ENCODE measurements at regions not wholly inside any gene's neighbourhood (a gene's known extent, or its start where the extent isn't known, plus 50 kb on each side); places are given as distances from the start of the nearest gene placed in this dataset.

- H3K9me3 ChIP-seq (ENCODE audit: control insufficient read depth in 5 of 5, low read length in 5 of 5) = no peaks in the 10 kb centered on the region
- no peaks in the 10 kb centered on the region for H3K36me3 ChIP-seq (ENCODE audit: control insufficient read depth in 5 of 5, insufficient read depth in 5 of 5, low read length in 5 of 5)
- no peaks in the 10 kb centered on the region for H3K27me3 ChIP-seq (ENCODE audit: control insufficient read depth in 5 of 5, insufficient read depth in 4 of 5, low read length in 5 of 5)
- H3K27ac ChIP-seq (ENCODE audit: low read depth, low read length) = no peak overlapping the region
- no peak overlapping the region for H3K4me3 ChIP-seq (ENCODE audit: low read depth in 1 of 5, low read length in 5 of 5)
- no peaks in the 10 kb centered on the region for H3K4me1 ChIP-seq (ENCODE audit: control insufficient read depth in 5 of 5, insufficient read depth in 5 of 5, low read length in 5 of 5)
- no peak overlapping the region for H3K9ac ChIP-seq (ENCODE audit: low read length in 5 of 5)
Measured at GRCh38 chrX:25537699-25538098, 521.9 kb upstream of the ARX start.

DNA sequence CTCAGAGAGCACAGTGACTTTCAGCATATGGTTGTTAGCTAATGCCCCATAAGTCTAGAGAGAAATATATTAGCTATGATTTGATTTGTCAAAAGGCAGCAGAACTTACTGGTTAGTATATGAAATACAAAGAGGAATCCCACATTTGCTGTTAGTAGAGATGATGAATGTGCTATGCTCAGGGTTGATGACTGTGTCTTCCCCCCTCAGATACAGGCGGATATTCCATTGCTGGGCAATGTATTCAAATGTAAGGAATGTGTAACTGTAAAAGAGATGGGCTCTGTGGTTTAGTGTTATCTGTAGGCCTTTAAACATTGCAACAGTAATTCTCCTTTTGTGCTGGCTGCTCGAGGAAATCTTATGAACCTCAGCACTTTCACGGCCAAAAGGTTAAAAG lies 528.9 kb upstream of the ARX start:
- no peaks in the 10 kb centered on the region for H3K4me1 ChIP-seq (ENCODE audit: control insufficient read depth in 5 of 5, insufficient read depth in 5 of 5, low read length in 5 of 5)
- no peak overlapping the region for H3K4me3 ChIP-seq (ENCODE audit: low read depth in 1 of 5, low read length in 5 of 5)
- no peaks in the 10 kb centered on the region for H3K9me3 ChIP-seq (ENCODE audit: control insufficient read depth in 5 of 5, low read length in 5 of 5)
- H3K9ac ChIP-seq (ENCODE audit: low read length in 5 of 5) = no peak overlapping the region
- H3K36me3 ChIP-seq (ENCODE audit: control insufficient read depth in 5 of 5, insufficient read depth in 5 of 5, low read length in 5 of 5) = no peaks in the 10 kb centered on the region
- H3K27ac ChIP-seq (ENCODE audit: low read depth, low read length) = no peak overlapping the region
- H3K27me3 ChIP-seq (ENCODE audit: control insufficient read depth in 5 of 5, insufficient read depth in 4 of 5, low read length in 5 of 5) = peaks cover 0 to 3% (median 0%) of the 10 kb centered on the region in 5 donors

GRCh38 chrX:25548811-25549210 lies 533.0 kb upstream of the ARX start:
- Histone ChIP-seq H3K27me3 (ENCODE audit: control insufficient read depth in 5 of 5, insufficient read depth in 4 of 5, low read length in 5 of 5) (peaks cover 0 to 3% (median 0%) of the 10 kb centered on the region in 5 donors), H3K4me1 (ENCODE audit: control insufficient read depth in 5 of 5, insufficient read depth in 5 of 5, low read length in 5 of 5) (no peaks in the 10 kb centered on the region), H3K4me3 (ENCODE audit: low read depth in 1 of 5, low read length in 5 of 5) (no peak overlapping the region), H3K36me3 (ENCODE audit: control insufficient read depth in 5 of 5, insufficient read depth in 5 of 5, low read length in 5 of 5) (no peaks in the 10 kb centered on the region), H3K9ac (ENCODE audit: low read length in 5 of 5) (no peak overlapping the region), H3K27ac (ENCODE audit: low read depth, low read length) (no peak overlapping the region), H3K9me3 (ENCODE audit: control insufficient read depth in 5 of 5, low read length in 5 of 5) (no peaks in the 10 kb centered on the region)

DNA sequence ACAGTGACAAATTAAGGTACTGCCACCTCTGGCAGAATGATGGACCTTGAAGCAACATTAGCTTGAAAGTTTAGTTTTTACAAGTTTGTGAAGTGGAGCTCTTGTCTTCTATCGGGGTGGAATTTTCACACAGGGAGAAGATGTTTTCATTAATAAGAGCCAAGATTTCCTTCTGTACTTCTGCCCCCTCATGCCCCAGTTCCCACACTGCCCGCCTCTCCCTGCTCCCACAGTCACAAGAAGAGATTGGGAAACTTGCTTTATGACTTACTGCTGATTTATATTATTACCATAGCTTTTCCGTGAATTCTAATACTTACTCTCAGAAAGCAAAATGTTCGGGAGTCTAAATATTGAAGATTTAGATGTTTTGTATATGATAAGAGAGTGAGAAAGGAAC lies 539.8 kb upstream of the ARX start:
- H3K27ac ChIP-seq (ENCODE audit: low read depth, low read length) = no peak overlapping the region
- H3K4me3 ChIP-seq (ENCODE audit: low read depth in 1 of 5, low read length in 5 of 5) = no peak overlapping the region
- H3K9ac ChIP-seq (ENCODE audit: low read length in 5 of 5) = no peak overlapping the region
- no peaks in the 10 kb centered on the region for H3K27me3 ChIP-seq (ENCODE audit: control insufficient read depth in 5 of 5, insufficient read depth in 4 of 5, low read length in 5 of 5)
- H3K4me1 ChIP-seq (ENCODE audit: control insufficient read depth in 5 of 5, insufficient read depth in 5 of 5, low read length in 5 of 5) = no peaks in the 10 kb centered on the region
- no peaks in the 10 kb centered on the region for H3K36me3 ChIP-seq (ENCODE audit: control insufficient read depth in 5 of 5, insufficient read depth in 5 of 5, low read length in 5 of 5)
- H3K9me3 ChIP-seq (ENCODE audit: control insufficient read depth in 5 of 5, low read length in 5 of 5) = peaks cover 0 to 2% (median 0%) of the 10 kb centered on the region in 5 donors

- Histone ChIP-seq H3K27me3 (ENCODE audit: control insufficient read depth in 5 of 5, insufficient read depth in 4 of 5, low read length in 5 of 5) (no peaks in the 10 kb centered on the region), H3K27ac (ENCODE audit: low read depth, low read length) (no peak overlapping the region), H3K9ac (ENCODE audit: low read length in 5 of 5) (no peak overlapping the region), H3K4me3 (ENCODE audit: low read depth in 1 of 5, low read length in 5 of 5) (no peak overlapping the region), H3K9me3 (ENCODE audit: control insufficient read depth in 5 of 5, low read length in 5 of 5) (peaks cover 0 to 2% (median 0%) of the 10 kb centered on the region in 5 donors), H3K36me3 (ENCODE audit: control insufficient read depth in 5 of 5, insufficient read depth in 5 of 5, low read length in 5 of 5) (no peaks in the 10 kb centered on the region), H3K4me1 (ENCODE audit: control insufficient read depth in 5 of 5, insufficient read depth in 5 of 5, low read length in 5 of 5) (no peaks in the 10 kb centered on the region)
Measured at GRCh38 chrX:25558137-25558536, 542.4 kb upstream of the ARX start.

GRCh38 chrX:25561190-25561589 lies 545.4 kb upstream of the ARX start:
- Histone ChIP-seq H3K27me3 (ENCODE audit: control insufficient read depth in 5 of 5, insufficient read depth in 4 of 5, low read length in 5 of 5) (no peaks in the 10 kb centered on the region), H3K4me3 (ENCODE audit: low read depth in 1 of 5, low read length in 5 of 5) (no peak overlapping the region), H3K9ac (ENCODE audit: low read length in 5 of 5) (no peak overlapping the region), H3K27ac (ENCODE audit: low read depth, low read length) (no peak overlapping the region), H3K4me1 (ENCODE audit: control insufficient read depth in 5 of 5, insufficient read depth in 5 of 5, low read length in 5 of 5) (no peaks in the 10 kb centered on the region), H3K36me3 (ENCODE audit: control insufficient read depth in 5 of 5, insufficient read depth in 5 of 5, low read length in 5 of 5) (no peaks in the 10 kb centered on the region), H3K9me3 (ENCODE audit: control insufficient read depth in 5 of 5, low read length in 5 of 5) (peaks cover 0 to 2% (median 0%) of the 10 kb centered on the region in 5 donors)

GRCh38 chrX:25573631-25574030 lies 557.9 kb upstream of the ARX start:
- H3K27me3 ChIP-seq (ENCODE audit: control insufficient read depth in 5 of 5, insufficient read depth in 4 of 5, low read length in 5 of 5) = no peaks in the 10 kb centered on the region
- no peak overlapping the region for H3K4me3 ChIP-seq (ENCODE audit: low read depth in 1 of 5, low read length in 5 of 5)
- H3K27ac ChIP-seq (ENCODE audit: low read depth, low read length) = no peak overlapping the region
- no peak overlapping the region for H3K9ac ChIP-seq (ENCODE audit: low read length in 5 of 5)
- no peaks in the 10 kb centered on the region for H3K36me3 ChIP-seq (ENCODE audit: control insufficient read depth in 5 of 5, insufficient read depth in 5 of 5, low read length in 5 of 5)
- H3K9me3 ChIP-seq (ENCODE audit: control insufficient read depth in 5 of 5, low read length in 5 of 5) = peaks cover 0 to 2% (median 0%) of the 10 kb centered on the region in 5 donors
- no peaks in the 10 kb centered on the region for H3K4me1 ChIP-seq (ENCODE audit: control insufficient read depth in 5 of 5, insufficient read depth in 5 of 5, low read length in 5 of 5)

GRCh38 chrX:25596921-25597320 lies 541.2 kb upstream of the MAGEB18 start:
- Histone ChIP-seq H3K27me3 (ENCODE audit: control insufficient read depth in 5 of 5, insufficient read depth in 4 of 5, low read length in 5 of 5) (peaks cover 0 to 7% (median 0%) of the 10 kb centered on the region in 5 donors), H3K4me1 (ENCODE audit: control insufficient read depth in 5 of 5, insufficient read depth in 5 of 5, low read length in 5 of 5) (no peaks in the 10 kb centered on the region), H3K9ac (ENCODE audit: low read length in 5 of 5) (no peak overlapping the region), H3K27ac (ENCODE audit: low read depth, low read length) (no peak overlapping the region), H3K4me3 (ENCODE audit: low read depth in 1 of 5, low read length in 5 of 5) (no peak overlapping the region), H3K36me3 (ENCODE audit: control insufficient read depth in 5 of 5, insufficient read depth in 5 of 5, low read length in 5 of 5) (no peaks in the 10 kb centered on the region), H3K9me3 (ENCODE audit: control insufficient read depth in 5 of 5, low read length in 5 of 5) (peaks cover 0 to 2% (median 0%) of the 10 kb centered on the region in 5 donors)

GRCh38 chrX:25597551-25597950 lies 540.6 kb upstream of the MAGEB18 start:
- H3K36me3 ChIP-seq (ENCODE audit: control insufficient read depth in 5 of 5, insufficient read depth in 5 of 5, low read length in 5 of 5) = no peaks in the 10 kb centered on the region
- H3K27ac ChIP-seq (ENCODE audit: low read depth, low read length) = no peak overlapping the region
- H3K4me3 ChIP-seq (ENCODE audit: low read depth in 1 of 5, low read length in 5 of 5) = no peak overlapping the region
- no peaks in the 10 kb centered on the region for H3K4me1 ChIP-seq (ENCODE audit: control insufficient read depth in 5 of 5, insufficient read depth in 5 of 5, low read length in 5 of 5)
- peaks cover 0 to 7% (median 0%) of the 10 kb centered on the region in 5 donors for H3K27me3 ChIP-seq (ENCODE audit: control insufficient read depth in 5 of 5, insufficient read depth in 4 of 5, low read length in 5 of 5)
- H3K9ac ChIP-seq (ENCODE audit: low read length in 5 of 5) = no peak overlapping the region
- peaks cover 0 to 4% (median 0%) of the 10 kb centered on the region in 5 donors for H3K9me3 ChIP-seq (ENCODE audit: control insufficient read depth in 5 of 5, low read length in 5 of 5)

- Histone ChIP-seq H3K9ac (ENCODE audit: low read length in 5 of 5) (no peak overlapping the region), H3K27ac (ENCODE audit: low read depth, low read length) (no peak overlapping the region), H3K4me3 (ENCODE audit: low read depth in 1 of 5, low read length in 5 of 5) (no peak overlapping the region), H3K36me3 (ENCODE audit: control insufficient read depth in 5 of 5, insufficient read depth in 5 of 5, low read length in 5 of 5) (no peaks in the 10 kb centered on the region), H3K4me1 (ENCODE audit: control insufficient read depth in 5 of 5, insufficient read depth in 5 of 5, low read length in 5 of 5) (no peaks in the 10 kb centered on the region), H3K27me3 (ENCODE audit: control insufficient read depth in 5 of 5, insufficient read depth in 4 of 5, low read length in 5 of 5) (peaks cover 0 to 7% (median 0%) of the 10 kb centered on the region in 5 donors), H3K9me3 (ENCODE audit: control insufficient read depth in 5 of 5, low read length in 5 of 5) (peaks cover 0 to 4% (median 0%) of the 10 kb centered on the region in 5 donors)
Measured at GRCh38 chrX:25599061-25599460, 539.1 kb upstream of the MAGEB18 start.

- H3K4me3 ChIP-seq (ENCODE audit: low read depth in 1 of 5, low read length in 5 of 5) = no peak overlapping the region
Measured at GRCh38 chrX:25600776-25601175, 537.4 kb upstream of the MAGEB18 start.

More at GRCh38 chrX:25600776-25601175, 537.4 kb upstream of the MAGEB18 start:
- no peak overlapping the region for H3K27ac ChIP-seq (ENCODE audit: low read depth, low read length)
- no peaks in the 10 kb centered on the region for H3K27me3 ChIP-seq (ENCODE audit: control insufficient read depth in 5 of 5, insufficient read depth in 4 of 5, low read length in 5 of 5)
- H3K9me3 ChIP-seq (ENCODE audit: control insufficient read depth in 5 of 5, low read length in 5 of 5) = peaks cover 0 to 4% (median 0%) of the 10 kb centered on the region in 5 donors
- no peak overlapping the region for H3K9ac ChIP-seq (ENCODE audit: low read length in 5 of 5)
- H3K36me3 ChIP-seq (ENCODE audit: control insufficient read depth in 5 of 5, insufficient read depth in 5 of 5, low read length in 5 of 5) = no peaks in the 10 kb centered on the region
- H3K4me1 ChIP-seq (ENCODE audit: control insufficient read depth in 5 of 5, insufficient read depth in 5 of 5, low read length in 5 of 5) = no peaks in the 10 kb centered on the region

Data from subcutaneous abdominal adipose tissue (tissue), 5 donors.